ENCODE measurements at regions not wholly inside any gene's neighbourhood (a gene's known extent, or its start where the extent isn't known, plus 50 kb on each side); places are given as distances from the start of the nearest gene placed in this dataset.

GRCh38 chr14:101031721-101032120 is 128.2 kb upstream of the RTL1 start:
- no peak for DNase-seq
- Histone ChIP-seq H2BK120ac (ENCODE audit: low read depth, low read length) (no peak overlapping the region), H3K14ac (ENCODE audit: low read length in 2 of 2) (no peak overlapping the region), H2BK5ac (ENCODE audit: low read depth, low read length, poor library complexity, severe bottlenecking) (no peak overlapping the region), H3K9ac (ENCODE audit: low read length) (no peak overlapping the region), H3K27ac (ENCODE audit: low read length, poor library complexity, severe bottlenecking) (no peak overlapping the region), H4K91ac (ENCODE audit: low read length) (no peak overlapping the region), H3K27me3 (ENCODE audit: control insufficient read depth in 1 of 2, insufficient read depth in 1 of 2, low read length in 2 of 2) (no peaks in the 10 kb centered on the region), H2BK12ac (ENCODE audit: low read length in 2 of 2) (no peak overlapping the region), H3K4ac (ENCODE audit: low read depth in 1 of 2, low read length in 2 of 2) (no peak overlapping the region), H3K9me3 (ENCODE audit: control insufficient read depth, low read length) (no peaks in the 10 kb centered on the region), H2AK5ac (ENCODE audit: low read length, severe bottlenecking) (no peak overlapping the region), H3K36me3 (ENCODE audit: control insufficient read depth in 1 of 2, insufficient read depth in 2 of 2, low read depth in 1 of 2, low read length in 2 of 2) (peaks cover 0 to 90% of the 10 kb centered on the region in 2 experiments), H3K4me1 (ENCODE audit: control insufficient read depth, insufficient read depth, low read depth, low read length) (no peaks in the 10 kb centered on the region), H4K8ac (ENCODE audit: low read length) (no peak overlapping the region), H2AFZ (ENCODE audit: low read depth, low read length) (no peak overlapping the region), H3K18ac (ENCODE audit: low read depth in 1 of 2, low read length in 2 of 2) (no peak overlapping the region), H2BK15ac (ENCODE audit: low read depth, poor library complexity, severe bottlenecking) (no peak overlapping the region), H3K23ac (ENCODE audit: low read length in 2 of 2) (no peak overlapping the region), H3K4me2 (ENCODE audit: low read length, poor library complexity, severe bottlenecking) (no peak overlapping the region), H3K4me3 (ENCODE audit: insufficient read depth in 1 of 2, low read depth in 1 of 2, low read length in 2 of 2) (no peak overlapping the region), H3K79me1 (replicated peaks; ENCODE audit: low read length, poor library complexity, severe bottlenecking) (no peaks in the 10 kb centered on the region)
- 87% methylated on average over 17 of the region's 17 CpGs for WGBS

GRCh38 chr14:101032433-101032832 is 128.9 kb upstream of the RTL1 start:
- Histone ChIP-seq H2BK15ac (ENCODE audit: low read depth, poor library complexity, severe bottlenecking) (no peak overlapping the region), H3K27me3 (ENCODE audit: control insufficient read depth in 1 of 2, insufficient read depth in 1 of 2, low read length in 2 of 2) (no peaks in the 10 kb centered on the region), H4K91ac (ENCODE audit: low read length) (no peak overlapping the region), H3K4ac (ENCODE audit: low read depth in 1 of 2, low read length in 2 of 2) (no peak overlapping the region), H3K4me2 (ENCODE audit: low read length, poor library complexity, severe bottlenecking) (no peak overlapping the region), H2BK12ac (ENCODE audit: low read length in 2 of 2) (no peak overlapping the region), H3K36me3 (ENCODE audit: control insufficient read depth in 1 of 2, insufficient read depth in 2 of 2, low read depth in 1 of 2, low read length in 2 of 2) (peaks cover 0 to 90% of the 10 kb centered on the region in 2 experiments), H3K27ac (ENCODE audit: low read length, poor library complexity, severe bottlenecking) (no peak overlapping the region), H3K4me3 (ENCODE audit: insufficient read depth in 1 of 2, low read depth in 1 of 2, low read length in 2 of 2) (no peak overlapping the region), H2BK120ac (ENCODE audit: low read depth, low read length) (no peak overlapping the region), H3K23ac (ENCODE audit: low read length in 2 of 2) (no peak overlapping the region), H3K9me3 (ENCODE audit: control insufficient read depth, low read length) (no peaks in the 10 kb centered on the region), H3K14ac (ENCODE audit: low read length in 2 of 2) (no peak overlapping the region), H4K8ac (ENCODE audit: low read length) (no peak overlapping the region), H2BK5ac (ENCODE audit: low read depth, low read length, poor library complexity, severe bottlenecking) (no peak overlapping the region), H3K4me1 (ENCODE audit: control insufficient read depth, insufficient read depth, low read depth, low read length) (no peaks in the 10 kb centered on the region), H3K9ac (ENCODE audit: low read length) (no peak overlapping the region), H2AK5ac (ENCODE audit: low read length, severe bottlenecking) (no peak overlapping the region), H2AFZ (ENCODE audit: low read depth, low read length) (no peak overlapping the region), H3K18ac (ENCODE audit: low read depth in 1 of 2, low read length in 2 of 2) (no peak overlapping the region), H3K79me1 (replicated peaks; ENCODE audit: low read length, poor library complexity, severe bottlenecking) (no peaks in the 10 kb centered on the region)
- 88% methylated on average over 5 of the region's 6 CpGs for WGBS
- no peak for DNase-seq

- H2BK15ac ChIP-seq (ENCODE audit: low read depth, poor library complexity, severe bottlenecking): no peak overlapping the region
- no peak overlapping the region for H3K27ac ChIP-seq (ENCODE audit: low read length, poor library complexity, severe bottlenecking)
- H3K79me1 ChIP-seq (replicated peaks; ENCODE audit: low read length, poor library complexity, severe bottlenecking): no peaks in the 10 kb centered on the region
- H3K14ac ChIP-seq (ENCODE audit: low read length in 2 of 2): no peak overlapping the region
- H2AFZ ChIP-seq (ENCODE audit: low read depth, low read length): no peak overlapping the region
- WGBS: 89% methylated on average over 7 of the region's 7 CpGs
- H4K91ac ChIP-seq (ENCODE audit: low read length): no peak overlapping the region
- H2AK5ac ChIP-seq (ENCODE audit: low read length, severe bottlenecking): no peak overlapping the region
- no peak overlapping the region for H3K18ac ChIP-seq (ENCODE audit: low read depth in 1 of 2, low read length in 2 of 2)
- H2BK12ac ChIP-seq (ENCODE audit: low read length in 2 of 2): no peak overlapping the region
- H2BK5ac ChIP-seq (ENCODE audit: low read depth, low read length, poor library complexity, severe bottlenecking): no peak overlapping the region
- H3K4me2 ChIP-seq (ENCODE audit: low read length, poor library complexity, severe bottlenecking): no peak overlapping the region
- no peak overlapping the region for H4K8ac ChIP-seq (ENCODE audit: low read length)
- H3K27me3 ChIP-seq (ENCODE audit: control insufficient read depth in 1 of 2, insufficient read depth in 1 of 2, low read length in 2 of 2): no peaks in the 10 kb centered on the region
- H3K23ac ChIP-seq (ENCODE audit: low read length in 2 of 2): no peak overlapping the region
- H2BK120ac ChIP-seq (ENCODE audit: low read depth, low read length): no peak overlapping the region
- H3K4me3 ChIP-seq (ENCODE audit: insufficient read depth in 1 of 2, low read depth in 1 of 2, low read length in 2 of 2): no peak overlapping the region
- peaks cover 0 to 89% of the 10 kb centered on the region in 2 experiments for H3K36me3 ChIP-seq (ENCODE audit: control insufficient read depth in 1 of 2, insufficient read depth in 2 of 2, low read depth in 1 of 2, low read length in 2 of 2)
- no peak overlapping the region for H3K4ac ChIP-seq (ENCODE audit: low read depth in 1 of 2, low read length in 2 of 2)
- no peaks in the 10 kb centered on the region for H3K4me1 ChIP-seq (ENCODE audit: control insufficient read depth, insufficient read depth, low read depth, low read length)
- H3K9ac ChIP-seq (ENCODE audit: low read length): no peak overlapping the region
- no peaks in the 10 kb centered on the region for H3K9me3 ChIP-seq (ENCODE audit: control insufficient read depth, low read length)
- no peak for DNase-seq
Observed at GRCh38 chr14:101033006-101033405, 129.5 kb upstream of the RTL1 start.

GRCh38 chr14:101033446-101034165 is 130.1 kb upstream of the RTL1 start:
- Histone ChIP-seq H3K27me3 (ENCODE audit: control insufficient read depth in 1 of 2, insufficient read depth in 1 of 2, low read length in 2 of 2) (no peaks in the 10 kb centered on the region), H2AK5ac (ENCODE audit: low read length, severe bottlenecking) (no peak overlapping the region), H4K8ac (ENCODE audit: low read length) (no peak overlapping the region), H2AFZ (ENCODE audit: low read depth, low read length) (no peak overlapping the region), H2BK120ac (ENCODE audit: low read depth, low read length) (no peak overlapping the region), H3K18ac (ENCODE audit: low read depth in 1 of 2, low read length in 2 of 2) (no peak overlapping the region), H4K91ac (ENCODE audit: low read length) (no peak overlapping the region), H3K27ac (ENCODE audit: low read length, poor library complexity, severe bottlenecking) (no peak overlapping the region), H3K4me2 (ENCODE audit: low read length, poor library complexity, severe bottlenecking) (no peak overlapping the region), H3K4me3 (ENCODE audit: insufficient read depth in 1 of 2, low read depth in 1 of 2, low read length in 2 of 2) (no peak overlapping the region), H3K36me3 (ENCODE audit: control insufficient read depth in 1 of 2, insufficient read depth in 2 of 2, low read depth in 1 of 2, low read length in 2 of 2) (peaks cover 0 to 83% of the 10 kb centered on the region in 2 experiments), H3K9me3 (ENCODE audit: control insufficient read depth, low read length) (no peaks in the 10 kb centered on the region), H3K23ac (ENCODE audit: low read length in 2 of 2) (no peak overlapping the region), H3K9ac (ENCODE audit: low read length) (no peak overlapping the region), H2BK5ac (ENCODE audit: low read depth, low read length, poor library complexity, severe bottlenecking) (no peak overlapping the region), H3K4me1 (ENCODE audit: control insufficient read depth, insufficient read depth, low read depth, low read length) (no peaks in the 10 kb centered on the region), H3K4ac (ENCODE audit: low read depth in 1 of 2, low read length in 2 of 2) (no peak overlapping the region), H3K14ac (ENCODE audit: low read length in 2 of 2) (no peak overlapping the region), H3K79me1 (replicated peaks; ENCODE audit: low read length, poor library complexity, severe bottlenecking) (no peaks in the 10 kb centered on the region), H2BK15ac (ENCODE audit: low read depth, poor library complexity, severe bottlenecking) (no peak overlapping the region), H2BK12ac (ENCODE audit: low read length in 2 of 2) (no peak overlapping the region)
- WGBS: 86% methylated on average over 22 of the region's 23 CpGs
- DNase-seq: no peak
